ENCODE measurements at regions not wholly inside any gene's neighbourhood (a gene's known extent, or its start where the extent isn't known, plus 50 kb on each side); places are given as distances from the start of the nearest gene placed in this dataset.

- TF ChIP-seq POLR2A (IDR thresholded peaks at IDR 0.05) (no peak), CTCF (IDR thresholded peaks at IDR 0.05) (no peak)
Observed at GRCh38 chr6:156004796-156005195, 549.2 kb upstream of the NOX3 start.
